ENCODE measurements at regions not wholly inside any gene's neighbourhood (a gene's known extent, or its start where the extent isn't known, plus 50 kb on each side); places are given as distances from the start of the nearest gene placed in this dataset.

- no peaks in the 10 kb centered on the region for H3K36me3 ChIP-seq (ENCODE audit: control insufficient read depth, insufficient read depth, low read length)
- no peak for DNase-seq (ENCODE audit: low read depth)
- TF ChIP-seq CTCF (IDR thresholded peaks at IDR 0.05; ENCODE audit: insufficient read depth, low read length, poor library complexity, severe bottlenecking), result no peak
- no peaks in the 10 kb centered on the region for H3K27me3 ChIP-seq (ENCODE audit: control insufficient read depth, insufficient read depth, low read length)
- no peak overlapping the region for H3K4me3 ChIP-seq (ENCODE audit: low read depth, low read length)
Observed at GRCh38 chr1:94614996-94615395, 73.4 kb upstream of the F3 start.

GRCh38 chr1:94614168-94614815, 72.7 kb upstream of the F3 start:
- no peaks in the 10 kb centered on the region for H3K36me3 ChIP-seq (ENCODE audit: control insufficient read depth, insufficient read depth, low read length)
- no peak overlapping the region for H3K4me3 ChIP-seq (ENCODE audit: low read depth, low read length)
- H3K27me3 ChIP-seq (ENCODE audit: control insufficient read depth, insufficient read depth, low read length), result no peaks in the 10 kb centered on the region
- DNase-seq (ENCODE audit: low read depth), result no peak
- no peak for TF ChIP-seq CTCF (IDR thresholded peaks at IDR 0.05; ENCODE audit: insufficient read depth, low read length, poor library complexity, severe bottlenecking)

- Histone ChIP-seq H3K36me3 (ENCODE audit: control insufficient read depth, insufficient read depth, low read length) (no peaks in the 10 kb centered on the region), H3K4me3 (ENCODE audit: low read depth, low read length) (no peak overlapping the region), H3K27me3 (ENCODE audit: control insufficient read depth, insufficient read depth, low read length) (no peaks in the 10 kb centered on the region)
- DNase-seq (ENCODE audit: low read depth), result no peak
- no peak for TF ChIP-seq CTCF (IDR thresholded peaks at IDR 0.05; ENCODE audit: insufficient read depth, low read length, poor library complexity, severe bottlenecking)
Observed at GRCh38 chr1:94612525-94613204, 71.1 kb upstream of the F3 start.

GRCh38 chr1:94611681-94612475, 70.3 kb upstream of the F3 start:
- DNase-seq (ENCODE audit: low read depth), result no peak
- Histone ChIP-seq H3K4me3 (ENCODE audit: low read depth, low read length) (no peak overlapping the region), H3K36me3 (ENCODE audit: control insufficient read depth, insufficient read depth, low read length) (no peaks in the 10 kb centered on the region), H3K27me3 (ENCODE audit: control insufficient read depth, insufficient read depth, low read length) (no peaks in the 10 kb centered on the region)
- no peak for TF ChIP-seq CTCF (IDR thresholded peaks at IDR 0.05; ENCODE audit: insufficient read depth, low read length, poor library complexity, severe bottlenecking)

GRCh38 chr1:94609619-94610018, 68.1 kb upstream of the F3 start:
- H3K27me3 ChIP-seq (ENCODE audit: control insufficient read depth, insufficient read depth, low read length), result no peaks in the 10 kb centered on the region
- no peaks in the 10 kb centered on the region for H3K36me3 ChIP-seq (ENCODE audit: control insufficient read depth, insufficient read depth, low read length)
- no peak for TF ChIP-seq CTCF (IDR thresholded peaks at IDR 0.05; ENCODE audit: insufficient read depth, low read length, poor library complexity, severe bottlenecking)
- DNase-seq (ENCODE audit: low read depth), result no peak
- H3K4me3 ChIP-seq (ENCODE audit: low read depth, low read length), result no peak overlapping the region

Data from kidney epithelial cell (primary cell).